ENCODE measurements at regions not wholly inside any gene's neighbourhood (a gene's known extent, or its start where the extent isn't known, plus 50 kb on each side); places are given as distances from the start of the nearest gene placed in this dataset.
A peak's percentile ranks its signal among the peaks of the same experiment; 100 is the strongest.

- no peaks in the 10 kb centered on the region for H3K27me3 ChIP-seq (ENCODE audit: insufficient read depth, low read length, poor library complexity, severe bottlenecking)
- no peak overlapping the region for H3K4me3 ChIP-seq (ENCODE audit: low read length)
Measured at GRCh38 chr20:50273601-50274491, 83.2 kb downstream of the CEBPB start.

GRCh38 chr20:50274570-50275430 is 84.2 kb downstream of the CEBPB start:
- no peaks in the 10 kb centered on the region for H3K4me1 Mint-ChIP-seq
- Histone ChIP-seq H3K36me3 (ENCODE audit: insufficient read depth, low read length) (no peaks in the 10 kb centered on the region), H3K9me3 (ENCODE audit: low read length) (no peaks in the 10 kb centered on the region), H3K27ac (ENCODE audit: low read depth, low read length) (no peak overlapping the region), H3K27me3 (ENCODE audit: insufficient read depth, low read length, poor library complexity, severe bottlenecking) (no peaks in the 10 kb centered on the region), H3K4me3 (ENCODE audit: low read length) (no peak overlapping the region), H3K4me1 (ENCODE audit: insufficient read depth, low read length) (no peaks in the 10 kb centered on the region)
- DNase-seq = no peak
- ChIA-PET POLR2A (interaction anchor here (0.5 kb wide), 1 partner anchor 35 kb away, joined by 8 read pairs; no protein-coding TSS in a partner anchor), CTCF (no interaction called here)
- H3K4me3 Mint-ChIP-seq = no peak overlapping the region
- H3K9me3 Mint-ChIP-seq = no peaks in the 10 kb centered on the region
- H3K27me3 Mint-ChIP-seq = peaks cover 14 to 44% of the 10 kb centered on the region in 2 donors
- peak overlapping the region in 1 of 8 donors; percentile 47 for H3K27ac Mint-ChIP-seq
- H3K36me3 Mint-ChIP-seq = no peaks in the 10 kb centered on the region

More at GRCh38 chr20:50273601-50274491, 83.2 kb downstream of the CEBPB start:
- Histone ChIP-seq H3K4me1 (ENCODE audit: insufficient read depth, low read length) (no peaks in the 10 kb centered on the region), H3K36me3 (ENCODE audit: insufficient read depth, low read length) (no peaks in the 10 kb centered on the region), H3K27ac (ENCODE audit: low read depth, low read length) (no peak overlapping the region), H3K9me3 (ENCODE audit: low read length) (no peaks in the 10 kb centered on the region)
- Mint-ChIP-seq H3K4me3 (peak overlapping the region in 1 of 7 donors; percentile 79), H3K27me3 (peaks cover 14 to 49% of the 10 kb centered on the region in 2 donors), H3K27ac (peak overlapping the region in 1 of 8 donors; percentile 47), H3K4me1 (no peaks in the 10 kb centered on the region), H3K36me3 (no peaks in the 10 kb centered on the region), H3K9me3 (no peaks in the 10 kb centered on the region)
- no peak for DNase-seq
- POLR2A ChIA-PET = no interaction called here
- CTCF ChIA-PET = no interaction called here

GRCh38 chr20:50276119-50277063 is 85.8 kb downstream of the CEBPB start:
- CTCF ChIA-PET = no interaction called here
- H3K27ac ChIP-seq (ENCODE audit: low read depth, low read length) = no peak overlapping the region

GRCh38 chr20:50277064-50277415 is 86.4 kb downstream of the CEBPB start:
- Mint-ChIP-seq H3K9me3 (no peaks in the 10 kb centered on the region), H3K27me3 (peaks cover 2 to 28% of the 10 kb centered on the region in 2 donors), H3K4me3 (no peak overlapping the region), H3K27ac (peak overlapping the region in 2 of 8 donors; percentile 17 to 94), H3K36me3 (no peaks in the 10 kb centered on the region), H3K4me1 (no peaks in the 10 kb centered on the region)
- CTCF ChIA-PET = no interaction called here
- Histone ChIP-seq H3K36me3 (ENCODE audit: insufficient read depth, low read length) (no peaks in the 10 kb centered on the region), H3K27me3 (ENCODE audit: insufficient read depth, low read length, poor library complexity, severe bottlenecking) (no peaks in the 10 kb centered on the region), H3K27ac (ENCODE audit: low read depth, low read length) (no peak overlapping the region), H3K4me1 (ENCODE audit: insufficient read depth, low read length) (no peaks in the 10 kb centered on the region), H3K9me3 (ENCODE audit: low read length) (no peaks in the 10 kb centered on the region), H3K4me3 (ENCODE audit: low read length) (no peak overlapping the region)
- POLR2A ChIA-PET = no interaction called here
- no peak for DNase-seq

More at GRCh38 chr20:50276119-50277063, 85.8 kb downstream of the CEBPB start:
- Mint-ChIP-seq H3K4me1 (no peaks in the 10 kb centered on the region), H3K4me3 (no peak overlapping the region), H3K9me3 (no peaks in the 10 kb centered on the region), H3K27me3 (peaks cover 8 to 34% of the 10 kb centered on the region in 2 donors), H3K27ac (peak overlapping the region in 2 of 8 donors; percentile 17 to 94), H3K36me3 (no peaks in the 10 kb centered on the region)
- no peaks in the 10 kb centered on the region for H3K36me3 ChIP-seq (ENCODE audit: insufficient read depth, low read length)
- no peak for DNase-seq
- H3K9me3 ChIP-seq (ENCODE audit: low read length) = no peaks in the 10 kb centered on the region
- H3K4me3 ChIP-seq (ENCODE audit: low read length) = no peak overlapping the region
- no peaks in the 10 kb centered on the region for H3K4me1 ChIP-seq (ENCODE audit: insufficient read depth, low read length)
- no peaks in the 10 kb centered on the region for H3K27me3 ChIP-seq (ENCODE audit: insufficient read depth, low read length, poor library complexity, severe bottlenecking)
- POLR2A ChIA-PET = no interaction called here

GRCh38 chr20:50277460-50278376 is 87.1 kb downstream of the CEBPB start:
- no peak for DNase-seq
- H3K36me3 ChIP-seq (ENCODE audit: insufficient read depth, low read length) = no peaks in the 10 kb centered on the region
- H3K4me1 ChIP-seq (ENCODE audit: insufficient read depth, low read length) = no peaks in the 10 kb centered on the region
- H3K27me3 ChIP-seq (ENCODE audit: insufficient read depth, low read length, poor library complexity, severe bottlenecking) = no peaks in the 10 kb centered on the region
- peak overlapping the region in 1 of 8 donors; percentile 39 for H3K27ac Mint-ChIP-seq
- H3K27me3 Mint-ChIP-seq = peaks cover 2 to 25% of the 10 kb centered on the region in 2 donors
- H3K4me3 Mint-ChIP-seq = no peak overlapping the region
- no peaks in the 10 kb centered on the region for H3K36me3 Mint-ChIP-seq
- ChIA-PET POLR2A (no interaction called here), CTCF (no interaction called here)
- no peak overlapping the region for H3K27ac ChIP-seq (ENCODE audit: low read depth, low read length)
- peaks cover 0 to under 1% (median 0%) of the 10 kb centered on the region in 5 donors for H3K9me3 Mint-ChIP-seq
- H3K4me3 ChIP-seq (ENCODE audit: low read length) = no peak overlapping the region
- H3K9me3 ChIP-seq (ENCODE audit: low read length) = no peaks in the 10 kb centered on the region
- H3K4me1 Mint-ChIP-seq = no peaks in the 10 kb centered on the region

- H3K9me3 ChIP-seq (ENCODE audit: low read length) = no peaks in the 10 kb centered on the region
- no peaks in the 10 kb centered on the region for H3K36me3 ChIP-seq (ENCODE audit: insufficient read depth, low read length)
- H3K27me3 ChIP-seq (ENCODE audit: insufficient read depth, low read length, poor library complexity, severe bottlenecking) = no peaks in the 10 kb centered on the region
- H3K4me3 ChIP-seq (ENCODE audit: low read length) = no peak overlapping the region
- POLR2A ChIA-PET = no interaction called here
- Mint-ChIP-seq H3K27ac (peak overlapping the region in 1 of 8 donors; percentile 39), H3K4me3 (no peak overlapping the region), H3K36me3 (no peaks in the 10 kb centered on the region), H3K4me1 (no peaks in the 10 kb centered on the region), H3K27me3 (peaks cover 2 to 24% of the 10 kb centered on the region in 2 donors), H3K9me3 (peaks cover 0 to 2% (median 0%) of the 10 kb centered on the region in 5 donors)
- DNase-seq = no peak
- peak overlapping the region; percentile 33 for H3K27ac ChIP-seq (ENCODE audit: low read depth, low read length)
- no peaks in the 10 kb centered on the region for H3K4me1 ChIP-seq (ENCODE audit: insufficient read depth, low read length)
- CTCF ChIA-PET = no interaction called here
Measured at GRCh38 chr20:50278377-50278683, 87.7 kb downstream of the CEBPB start.
